K562 (cell line): ENCODE measurements at regions not wholly inside any gene's neighbourhood (a gene's known extent, or its start where the extent isn't known, plus 50 kb on each side); places are given as distances from the start of the nearest gene placed in this dataset.

Experiments
- CBFA2T2 ChIP-seq: fragments of 450-650 bp; conservative IDR thresholded peaks from 2 replicates; pipeline ENCODE4 v1.6.1; 2017; ENCODE audit warnings: mild to moderate bottlenecking
- ELF4 ChIP-seq: fragments of 450-650 bp; formaldehyde crosslinking; IDR thresholded peaks from 2 replicates; pipeline ENCODE4 v1.4.0; 2022; ENCODE audit warnings: missing genetic modification characterization
- NCOR1 ChIP-seq: fragments of 450-650 bp; IDR thresholded peaks from 2 replicates; pipeline ENCODE4 v1.6.1; 2016; ENCODE audit warnings: mild to moderate bottlenecking, moderate library complexity
- RBM25 ChIP-seq: fragments of 200-400 bp; formaldehyde crosslinking; IDR thresholded peaks from 2 replicates; pipeline ENCODE4 v1.6.1; 2018; ENCODE audit warnings: low read length, low read depth, moderate library complexity; ENCODE audit not compliant: severe bottlenecking
- SAP30 ChIP-seq: fragments of 200-600 bp; sonication (generic); IDR thresholded peaks from 2 replicates; pipeline ENCODE4 v1.6.1; 2012; ENCODE audit warnings: borderline replicate concordance, low read depth, mild to moderate bottlenecking, moderate library complexity, low read length, control low read depth, inconsistent platforms; ENCODE audit not compliant: insufficient read depth, poor library complexity, severe bottlenecking
- TCF3 ChIP-seq: sonication (generic); formaldehyde crosslinking; IDR thresholded peaks from 2 replicates; pipeline ENCODE4 v1.4.0; 2020; ENCODE audit warnings: mild to moderate bottlenecking, missing genetic modification reagents
- ZNF75A ChIP-seq: fragments of 450-650 bp; formaldehyde crosslinking; IDR thresholded peaks from 2 replicates; pipeline ENCODE4 v1.4.0; 2020; ENCODE audit warnings: mild to moderate bottlenecking
- TF ChIP-seq, protein P1 (sequence below), 2 experiments: fragments of 450-650 bp; IDR thresholded peaks; 2 replicates each; pipeline ENCODE4 v1.6.1; 2016; ENCODE audit warnings: mild to moderate bottlenecking in 2 of 2, borderline replicate concordance in 1 of 2, low read depth in 1 of 2, moderate library complexity in 1 of 2
- TF ChIP-seq, protein P2 (sequence below): fragments of 250-450 bp; sonication (Bioruptor Pico); IDR thresholded peaks from 2 replicates; pipeline ENCODE4 v1.4.0; 2020
- TF ChIP-seq, protein P3 (sequence below): fragments of 250-450 bp; sonication (Bioruptor Pico); IDR thresholded peaks from 2 replicates; pipeline ENCODE4 v1.4.0; 2020; ENCODE audit warnings: mild to moderate bottlenecking

DNA sequence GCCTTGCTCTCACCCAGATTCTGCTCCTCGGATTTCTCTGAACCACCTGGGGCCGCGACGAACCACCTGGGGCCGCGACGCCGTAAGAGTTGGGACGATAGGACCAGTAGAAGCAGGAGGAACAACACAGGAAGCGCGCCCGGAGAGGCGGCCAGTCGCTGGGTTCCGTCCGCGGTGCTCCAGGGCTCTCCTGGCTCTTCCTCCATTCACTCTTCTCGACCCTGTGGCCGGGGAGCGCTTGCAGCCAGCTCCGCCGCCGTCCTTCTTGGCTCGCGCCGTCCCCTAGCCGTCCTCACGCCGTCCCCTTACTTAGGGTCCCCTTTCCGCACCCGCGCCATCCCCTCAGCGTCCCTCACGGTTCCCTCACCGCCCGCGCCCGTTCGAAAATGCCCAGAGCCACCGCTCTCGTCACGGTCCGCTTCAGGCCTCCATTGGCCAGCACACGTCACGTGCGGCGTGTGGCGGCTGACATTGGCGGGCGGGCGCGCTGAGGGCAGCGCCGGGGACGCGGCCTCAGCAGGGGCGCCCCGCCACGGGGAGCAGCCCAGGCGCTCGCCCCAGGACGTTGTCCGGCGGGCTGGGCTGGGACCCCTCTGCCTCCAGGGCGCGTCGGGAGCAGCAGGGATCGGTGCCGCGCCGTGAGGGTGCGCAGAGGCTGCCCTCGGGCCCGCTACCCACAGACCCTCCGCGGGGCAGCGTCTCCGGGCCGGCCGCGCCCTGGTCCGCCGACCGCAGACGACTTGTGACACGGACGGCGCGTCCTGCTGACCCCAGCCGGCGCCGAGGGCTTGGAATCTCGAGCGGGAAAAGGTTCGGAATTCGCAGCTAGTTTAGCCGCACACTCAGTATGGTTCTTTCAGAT, 53.7 kb upstream of the PTPDC1 start (continued):
- TF ChIP-seq, protein P1, sequence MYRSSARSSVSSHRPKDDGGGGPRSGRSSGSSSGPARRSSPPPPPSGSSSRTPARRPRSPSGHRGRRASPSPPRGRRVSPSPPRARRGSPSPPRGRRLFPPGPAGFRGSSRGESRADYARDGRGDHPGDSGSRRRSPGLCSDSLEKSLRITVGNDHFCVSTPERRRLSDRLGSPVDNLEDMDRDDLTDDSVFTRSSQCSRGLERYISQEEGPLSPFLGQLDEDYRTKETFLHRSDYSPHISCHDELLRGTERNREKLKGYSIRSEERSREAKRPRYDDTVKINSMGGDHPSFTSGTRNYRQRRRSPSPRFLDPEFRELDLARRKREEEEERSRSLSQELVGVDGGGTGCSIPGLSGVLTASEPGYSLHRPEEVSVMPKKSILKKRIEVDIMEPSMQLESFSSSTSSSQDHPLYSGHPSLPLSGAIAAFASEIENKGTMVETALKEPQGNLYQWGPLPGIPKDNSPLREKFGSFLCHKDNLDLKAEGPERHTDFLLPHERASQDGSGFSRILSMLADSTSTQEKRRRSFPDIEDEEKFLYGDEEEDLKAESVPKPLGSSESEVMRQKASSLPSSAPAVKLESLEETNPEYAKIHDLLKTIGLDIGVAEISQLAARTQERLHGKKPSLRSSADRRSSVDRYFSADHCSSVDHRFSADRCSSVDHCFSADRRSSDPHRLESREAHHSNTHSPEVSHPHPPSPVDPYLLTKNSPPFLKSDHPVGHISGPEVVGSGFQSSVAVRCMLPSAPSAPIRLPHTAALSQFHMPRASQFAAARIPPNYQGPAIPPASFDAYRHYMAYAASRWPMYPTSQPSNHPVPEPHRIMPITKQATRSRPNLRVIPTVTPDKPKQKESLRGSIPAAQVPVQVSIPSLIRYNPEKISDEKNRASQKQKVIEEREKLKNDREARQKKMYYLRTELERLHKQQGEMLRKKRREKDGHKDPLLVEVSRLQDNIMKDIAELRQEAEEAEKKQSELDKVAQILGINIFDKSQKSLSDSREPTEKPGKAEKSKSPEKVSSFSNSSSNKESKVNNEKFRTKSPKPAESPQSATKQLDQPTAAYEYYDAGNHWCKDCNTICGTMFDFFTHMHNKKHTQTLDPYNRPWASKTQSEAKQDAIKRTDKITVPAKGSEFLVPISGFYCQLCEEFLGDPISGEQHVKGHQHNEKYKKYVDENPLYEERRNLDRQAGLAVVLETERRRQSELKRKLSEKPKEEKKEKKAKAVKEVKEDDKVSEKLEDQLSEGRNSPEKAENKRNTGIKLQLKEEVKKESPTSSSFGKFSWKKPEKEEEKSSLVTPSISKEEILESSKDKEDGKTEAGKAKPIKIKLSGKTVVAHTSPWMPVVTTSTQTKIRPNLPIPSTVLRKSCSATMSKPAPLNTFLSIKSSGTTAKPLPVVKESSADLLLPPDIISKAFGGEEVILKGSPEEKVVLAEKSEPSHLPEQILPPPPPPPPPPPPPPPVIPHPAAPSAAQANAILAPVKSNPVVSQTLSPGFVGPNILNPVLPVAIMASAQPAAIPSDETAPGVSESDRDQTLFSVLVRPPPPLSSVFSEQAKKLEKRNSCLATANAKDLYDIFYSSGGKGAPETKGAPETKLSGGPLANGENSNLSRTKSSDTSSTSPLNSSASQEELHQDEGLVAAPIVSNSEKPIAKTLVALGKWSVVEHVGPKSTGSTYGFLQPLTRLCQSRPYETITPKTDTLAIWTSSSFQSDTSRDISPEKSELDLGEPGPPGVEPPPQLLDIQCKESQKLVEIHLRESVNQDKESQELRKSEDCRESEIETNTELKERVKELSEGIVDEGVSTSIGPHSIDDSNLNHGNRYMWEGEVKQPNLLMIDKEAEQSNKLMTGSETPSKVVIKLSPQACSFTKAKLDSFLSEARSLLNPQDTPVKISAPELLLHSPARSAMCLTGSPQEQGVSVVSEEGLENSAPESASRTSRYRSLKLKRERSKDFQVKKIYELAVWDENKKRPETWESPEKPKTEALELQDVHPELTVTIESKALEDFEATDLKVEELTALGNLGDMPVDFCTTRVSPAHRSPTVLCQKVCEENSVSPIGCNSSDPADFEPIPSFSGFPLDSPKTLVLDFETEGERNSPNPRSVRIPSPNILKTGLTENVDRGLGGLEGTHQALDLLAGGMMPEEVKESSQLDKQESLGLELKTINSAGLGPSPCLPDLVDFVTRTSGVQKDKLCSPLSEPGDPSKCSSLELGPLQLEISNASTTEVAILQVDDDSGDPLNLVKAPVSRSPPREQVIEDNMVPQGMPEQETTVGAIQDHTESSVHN (IDR thresholded peaks at IDR 0.05; ENCODE audit: borderline replicate concordance in 1 of 2, low read depth in 1 of 2): no peak
- TF ChIP-seq, protein P2, sequence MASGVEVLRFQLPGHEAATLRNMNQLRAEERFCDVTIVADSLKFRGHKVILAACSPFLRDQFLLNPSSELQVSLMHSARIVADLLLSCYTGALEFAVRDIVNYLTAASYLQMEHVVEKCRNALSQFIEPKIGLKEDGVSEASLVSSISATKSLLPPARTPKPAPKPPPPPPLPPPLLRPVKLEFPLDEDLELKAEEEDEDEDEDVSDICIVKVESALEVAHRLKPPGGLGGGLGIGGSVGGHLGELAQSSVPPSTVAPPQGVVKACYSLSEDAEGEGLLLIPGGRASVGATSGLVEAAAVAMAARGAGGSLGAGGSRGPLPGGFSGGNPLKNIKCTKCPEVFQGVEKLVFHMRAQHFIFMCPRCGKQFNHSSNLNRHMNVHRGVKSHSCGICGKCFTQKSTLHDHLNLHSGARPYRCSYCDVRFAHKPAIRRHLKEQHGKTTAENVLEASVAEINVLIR (CRISPR knock-in tag): 0 out of 2 replicates have a peak, but pooled peaks have one; percentile 40
- TF ChIP-seq ZNF75A (CRISPR knock-in tag) (no peak), SAP30 (peak; percentile 80), ELF4 (CRISPR knock-in tag) (peak; percentile 66; the same call in 1 of the 2 replicates), TCF3 (CRISPR knock-in tag) (peak; percentile 49), NCOR1 (peak; percentile 26; the same call in 1 of the 2 replicates), CBFA2T2 (peak; percentile 67), RBM25 (peak; percentile 100)
- TF ChIP-seq, protein P3, sequence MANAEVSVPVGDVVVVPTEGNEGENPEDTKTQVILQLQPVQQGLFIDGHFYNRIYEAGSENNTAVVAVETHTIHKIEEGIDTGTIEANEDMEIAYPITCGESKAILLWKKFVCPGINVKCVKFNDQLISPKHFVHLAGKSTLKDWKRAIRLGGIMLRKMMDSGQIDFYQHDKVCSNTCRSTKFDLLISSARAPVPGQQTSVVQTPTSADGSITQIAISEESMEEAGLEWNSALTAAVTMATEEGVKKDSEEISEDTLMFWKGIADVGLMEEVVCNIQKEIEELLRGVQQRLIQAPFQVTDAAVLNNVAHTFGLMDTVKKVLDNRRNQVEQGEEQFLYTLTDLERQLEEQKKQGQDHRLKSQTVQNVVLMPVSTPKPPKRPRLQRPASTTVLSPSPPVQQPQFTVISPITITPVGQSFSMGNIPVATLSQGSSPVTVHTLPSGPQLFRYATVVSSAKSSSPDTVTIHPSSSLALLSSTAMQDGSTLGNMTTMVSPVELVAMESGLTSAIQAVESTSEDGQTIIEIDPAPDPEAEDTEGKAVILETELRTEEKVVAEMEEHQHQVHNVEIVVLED: 0 out of 2 replicates have a peak, but pooled peaks have one; percentile 48
